ENCODE measurements at regions not wholly inside any gene's neighbourhood (a gene's known extent, or its start where the extent isn't known, plus 50 kb on each side); places are given as distances from the start of the nearest gene placed in this dataset.
A peak's percentile ranks its signal among the peaks of the same experiment; 100 is the strongest.

- no peak for DNase-seq
These were observed 85.2 kb upstream of the PRR23E start for GRCh38 chr3:127107491-127108375.

GRCh38 chr3:127108796-127109195 lies 84.1 kb upstream of the PRR23E start:
- no peak for DNase-seq

GRCh38 chr3:127110982-127111693 lies 81.8 kb upstream of the PRR23E start:
- no peak for DNase-seq

GRCh38 chr3:127112796-127113570 lies 79.9 kb upstream of the PRR23E start:
- no peak for DNase-seq

GRCh38 chr3:127113571-127113891 lies 79.4 kb upstream of the PRR23E start:
- DNase-seq = no peak

GRCh38 chr3:127114337-127115070 lies 78.4 kb upstream of the PRR23E start:
- no peak for DNase-seq

GRCh38 chr3:127115691-127116351 lies 77.1 kb upstream of the PRR23E start:
- DNase-seq = no peak

- DNase-seq = no peak
These were observed 74.6 kb upstream of the PRR23E start for GRCh38 chr3:127118366-127118765.

GRCh38 chr3:127119693-127120464 lies 73.1 kb upstream of the PRR23E start:
- DNase-seq = no peak

GRCh38 chr3:127120851-127121647 lies 71.9 kb upstream of the PRR23E start:
- no peak for DNase-seq

GRCh38 chr3:127121885-127122284 lies 71.0 kb upstream of the PRR23E start:
- no peak for DNase-seq

- DNase-seq = no peak
These were observed 69.4 kb upstream of the PRR23E start for GRCh38 chr3:127123533-127123932.

- peak in 1 of 3 donors; percentile 23 for DNase-seq
These were observed 68.8 kb upstream of the PRR23E start for GRCh38 chr3:127124120-127124519.

- DNase-seq = no peak
These were observed 61.3 kb upstream of the PRR23E start for GRCh38 chr3:127131424-127132170.

GRCh38 chr3:127132876-127133275 lies 60.1 kb upstream of the PRR23E start:
- no peak for DNase-seq

GRCh38 chr3:127133971-127134370 lies 59.0 kb upstream of the PRR23E start:
- DNase-seq = no peak

- no peak for DNase-seq
These were observed 58.5 kb upstream of the PRR23E start for GRCh38 chr3:127134466-127134865.

GRCh38 chr3:127134887-127135240 lies 58.1 kb upstream of the PRR23E start:
- DNase-seq = no peak

All from muscle of back (tissue), 3 donors.